SU-DHL-6 (cell line): ENCODE measurements at regions not wholly inside any gene's neighbourhood (a gene's known extent, or its start where the extent isn't known, plus 50 kb on each side); places are given as distances from the start of the nearest gene placed in this dataset.

Experiments
- EZH2phosphoT487 ChIP-seq: fragments of 200-600 bp; sonication (generic), shearing (Covaris generic); conservative IDR thresholded peaks from 2 replicates; pipeline ENCODE4 v1.6.1; 2018; ENCODE audit warnings: mild to moderate bottlenecking, antibody characterized with exemption, low read length, moderate library complexity, mixed read lengths
- TF ChIP-seq, protein P1 (sequence below): fragments of 200-600 bp; sonication (generic); IDR thresholded peaks from one replicate; pipeline ENCODE4 v1.5.1; 2017; ENCODE audit warnings: antibody characterized with exemption, mild to moderate bottlenecking, low read length, moderate library complexity; ENCODE audit not compliant: insufficient read depth, poor library complexity, severe bottlenecking

DNA sequence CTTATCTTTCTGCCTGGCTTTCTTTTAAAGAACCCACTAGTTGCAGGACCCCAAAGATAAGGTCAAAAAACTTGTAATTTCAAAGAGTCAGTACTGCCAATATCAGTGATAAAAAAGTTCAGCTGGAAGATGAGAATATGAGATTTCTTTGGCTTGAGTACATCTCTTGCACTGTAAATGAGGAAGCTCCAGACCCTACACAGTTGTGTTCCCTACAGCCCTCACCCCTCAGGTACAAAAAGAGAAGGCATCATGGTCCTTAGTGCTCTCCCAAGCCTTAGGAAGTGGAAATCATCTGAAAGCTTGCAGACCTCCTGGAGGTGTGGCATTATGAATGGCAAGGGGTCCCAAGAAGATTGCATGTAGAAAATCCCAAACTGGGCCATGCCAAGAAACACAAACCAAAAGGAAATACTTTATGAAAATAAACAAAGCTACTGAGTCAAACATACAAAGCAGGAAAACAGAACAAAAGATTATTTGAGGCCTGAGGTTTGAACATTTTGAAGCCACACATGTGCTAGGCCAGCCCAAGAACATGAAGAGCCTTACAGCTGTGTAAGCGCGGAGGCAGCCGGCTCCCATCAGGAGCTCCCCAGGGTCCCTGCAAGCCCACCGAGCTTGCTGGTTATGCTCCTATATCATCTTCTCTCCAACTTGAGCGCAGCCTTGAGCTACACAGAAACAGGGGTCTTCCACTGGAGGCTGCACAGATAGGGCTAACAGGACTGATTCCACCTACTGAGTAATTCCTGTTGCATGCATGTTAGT lies 217.0 kb downstream of the OSR1 start:
- TF ChIP-seq EZH2phosphoT487: no peak
- TF ChIP-seq, protein P1, sequence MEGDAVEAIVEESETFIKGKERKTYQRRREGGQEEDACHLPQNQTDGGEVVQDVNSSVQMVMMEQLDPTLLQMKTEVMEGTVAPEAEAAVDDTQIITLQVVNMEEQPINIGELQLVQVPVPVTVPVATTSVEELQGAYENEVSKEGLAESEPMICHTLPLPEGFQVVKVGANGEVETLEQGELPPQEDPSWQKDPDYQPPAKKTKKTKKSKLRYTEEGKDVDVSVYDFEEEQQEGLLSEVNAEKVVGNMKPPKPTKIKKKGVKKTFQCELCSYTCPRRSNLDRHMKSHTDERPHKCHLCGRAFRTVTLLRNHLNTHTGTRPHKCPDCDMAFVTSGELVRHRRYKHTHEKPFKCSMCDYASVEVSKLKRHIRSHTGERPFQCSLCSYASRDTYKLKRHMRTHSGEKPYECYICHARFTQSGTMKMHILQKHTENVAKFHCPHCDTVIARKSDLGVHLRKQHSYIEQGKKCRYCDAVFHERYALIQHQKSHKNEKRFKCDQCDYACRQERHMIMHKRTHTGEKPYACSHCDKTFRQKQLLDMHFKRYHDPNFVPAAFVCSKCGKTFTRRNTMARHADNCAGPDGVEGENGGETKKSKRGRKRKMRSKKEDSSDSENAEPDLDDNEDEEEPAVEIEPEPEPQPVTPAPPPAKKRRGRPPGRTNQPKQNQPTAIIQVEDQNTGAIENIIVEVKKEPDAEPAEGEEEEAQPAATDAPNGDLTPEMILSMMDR: no peak
